CD14-positive monocyte (primary cell): ENCODE measurements at regions not wholly inside any gene's neighbourhood (a gene's known extent, or its start where the extent isn't known, plus 50 kb on each side); places are given as distances from the start of the nearest gene placed in this dataset.
A peak's percentile ranks its signal among the peaks of the same experiment; 100 is the strongest.

Experiments used
- DNase-seq, 3 donors: peaks; one replicate each; pipeline ENCODE4 v3.0.0-alpha.2; 2011 to 2022
- H2AFZ ChIP-seq: 2 replicates; pipeline ENCODE4 v1.6.0; 2012; ENCODE audit warnings: mild to moderate bottlenecking, low read depth, low read length, inconsistent platforms; ENCODE audit not compliant: insufficient read depth, poor library complexity, severe bottlenecking
- H3K27ac ChIP-seq, 2 donors: 1 replicate in 1 of 2; 2 replicates in 1 of 2; pipeline ENCODE4 v1.5.1; 2012 to 2013; ENCODE audit warnings: low read length in 2 of 2, control low read depth in 1 of 2, inconsistent platforms in 1 of 2, low read depth in 1 of 2, mild to moderate bottlenecking in 1 of 2
- H3K27me3 ChIP-seq, 2 donors: one replicate each; pipeline versions ENCODE4 v1.6.0 to v1.6.1; 2011 to 2013; ENCODE audit warnings: low read length in 2 of 2; ENCODE audit not compliant: control insufficient read depth in 2 of 2, insufficient read depth in 2 of 2
- H3K36me3 ChIP-seq, 2 donors: replicated peaks in 1 of 2; 1 replicate in 1 of 2; 2 replicates in 1 of 2; pipeline versions ENCODE4 v1.5.1 to v1.6.1; 2012 to 2013; ENCODE audit warnings: low read length in 2 of 2, control low read depth in 1 of 2, inconsistent platforms in 1 of 2, mild to moderate bottlenecking in 1 of 2; ENCODE audit not compliant: insufficient read depth in 2 of 2, control insufficient read depth in 1 of 2
- H3K4me1 ChIP-seq, 2 donors: 1 replicate in 1 of 2; 2 replicates in 1 of 2; pipeline versions ENCODE4 v1.5.1 to v1.6.1; 2012 to 2013; ENCODE audit warnings: low read length in 2 of 2, control low read depth in 1 of 2, inconsistent platforms in 1 of 2, mild to moderate bottlenecking in 1 of 2, moderate library complexity in 1 of 2; ENCODE audit not compliant: insufficient read depth in 2 of 2, control insufficient read depth in 1 of 2
- H3K4me2 ChIP-seq: replicated peaks from 2 replicates; pipeline ENCODE3; 2012; ENCODE audit warnings: low read length, moderate library complexity, mild to moderate bottlenecking; ENCODE audit not compliant: poor library complexity, severe bottlenecking; ENCODE audit errors: extremely low read depth
- H3K4me3 ChIP-seq, 3 experiments: fragments of 200-600 bp in 1 of 3; sonication (generic) in 1 of 3; replicated peaks in 1 of 3; 1 replicate in 2 of 3; 2 replicates in 1 of 3; pipeline ENCODE4 v1.5.1; 2011 to 2013; ENCODE audit warnings: low read length in 3 of 3, mild to moderate bottlenecking in 3 of 3, control low read depth in 2 of 3, low read depth in 2 of 3, inconsistent platforms in 1 of 3, moderate library complexity in 1 of 3
- H3K79me2 ChIP-seq: 2 replicates; pipeline ENCODE4 v1.6.0; 2012; ENCODE audit warnings: mild to moderate bottlenecking, control low read depth, inconsistent platforms, low read length, moderate library complexity; ENCODE audit not compliant: insufficient read depth
- H3K9ac ChIP-seq: 2 replicates; pipeline ENCODE4 v1.6.0; 2017; ENCODE audit warnings: low read length, mild to moderate bottlenecking; ENCODE audit not compliant: insufficient read depth, poor library complexity, severe bottlenecking
- H3K9me3 ChIP-seq, 2 donors: replicated peaks in 1 of 2; 1 replicate in 1 of 2; 2 replicates in 1 of 2; pipeline versions ENCODE4 v1.5.1 to v1.6.1; 2012 to 2013; ENCODE audit warnings: low read length in 2 of 2, control low read depth in 1 of 2; ENCODE audit not compliant: control insufficient read depth in 1 of 2, insufficient read depth in 1 of 2
- H4K20me1 ChIP-seq: 2 replicates; pipeline ENCODE4 v1.6.0; 2012; ENCODE audit warnings: mild to moderate bottlenecking, low read length, control low read depth, moderate library complexity; ENCODE audit not compliant: insufficient read depth
- H3K27ac Mint-ChIP-seq, 7 donors: one replicate each; pipeline ENCODE4 v1.8.0; 2020; ENCODE audit warnings: mild to moderate bottlenecking in 7 of 7, mixed read lengths in 7 of 7, moderate library complexity in 6 of 7, inconsistent platforms in 2 of 7
- H3K27me3 Mint-ChIP-seq, 3 donors: one replicate each; pipeline ENCODE4 v1.8.0; 2021 to 2022; ENCODE audit warnings: low read depth in 3 of 3, mild to moderate bottlenecking in 3 of 3, mixed read lengths in 3 of 3, moderate library complexity in 3 of 3, inconsistent platforms in 1 of 3
- H3K36me3 Mint-ChIP-seq, 2 donors: one replicate each; pipeline ENCODE4 v1.8.0; 2020; ENCODE audit warnings: mixed read lengths in 2 of 2, inconsistent platforms in 1 of 2, mild to moderate bottlenecking in 1 of 2
- H3K4me1 Mint-ChIP-seq: one replicate; pipeline ENCODE4 v1.8.0; 2020; ENCODE audit warnings: mild to moderate bottlenecking, mixed read lengths
- H3K4me3 Mint-ChIP-seq, 2 donors: one replicate each; pipeline ENCODE4 v1.8.0; 2020; ENCODE audit warnings: mild to moderate bottlenecking in 2 of 2, mixed read lengths in 2 of 2, moderate library complexity in 1 of 2
- H3K9me3 Mint-ChIP-seq, 7 donors: one replicate each; pipeline ENCODE4 v1.8.0; 2020 to 2022; ENCODE audit warnings: mixed read lengths in 7 of 7, mild to moderate bottlenecking in 6 of 7, moderate library complexity in 6 of 7, inconsistent platforms in 2 of 7
- CTCF ChIP-seq: fragments of 200-600 bp; IDR thresholded peaks from one replicate; pipeline ENCODE4 v1.8.0; 2022; ENCODE audit warnings: antibody characterized with exemption, mild to moderate bottlenecking
- WGBS: methylation state at CpG from one replicate; pipeline ENCODE4 v1.1.5; 2013; ENCODE audit warnings: missing lambda C conversion rate; ENCODE audit not compliant: insufficient coverage; 5-methylcytosine and 5-hydroxymethylcytosine counted together
- intact Hi-C, 2 donors: fragments of 100-400 bp; cut with micrococcal nuclease; formaldehyde crosslinking; loops; one replicate each; pipeline versions ENCODE4 v1.15.0 to v1.15.1; 2023

- no peak overlapping the region for H3K4me3 Mint-ChIP-seq
- no peak overlapping the region for H3K27ac ChIP-seq
- WGBS, result 94% methylated on average over 7 of the region's 7 CpGs
- no peak overlapping the region for H3K9ac ChIP-seq
- no peak overlapping the region for H3K4me3 ChIP-seq
- no peaks in the 10 kb centered on the region for H3K9me3 ChIP-seq
- no peaks in the 10 kb centered on the region for H3K9me3 Mint-ChIP-seq
- H3K27me3 ChIP-seq, result no peaks in the 10 kb centered on the region
- H4K20me1 ChIP-seq, result no peaks in the 10 kb centered on the region
- H2AFZ ChIP-seq, result no peak overlapping the region
- H3K79me2 ChIP-seq, result no peaks in the 10 kb centered on the region
- intact Hi-C loops, result no loop called here
- TF ChIP-seq CTCF, result no peak
- peaks cover 38% of the 10 kb centered on the region for H3K4me1 Mint-ChIP-seq
- peaks cover 15 to 21% of the 10 kb centered on the region in 2 donors for H3K4me1 ChIP-seq
- DNase-seq, result no peak
- H3K27ac Mint-ChIP-seq, result no peak overlapping the region
- H3K36me3 Mint-ChIP-seq, result peaks cover 0 to 7% of the 10 kb centered on the region in 2 donors
- H3K27me3 Mint-ChIP-seq, result peaks cover 2 to 5% (median 2%) of the 10 kb centered on the region in 3 donors
- no peak overlapping the region for H3K4me2 ChIP-seq
- no peaks in the 10 kb centered on the region for H3K36me3 ChIP-seq
These were observed 119.1 kb upstream of the CD93 start for GRCh38 chr20:23205211-23205610.

GRCh38 chr20:23203951-23204730 lies 118.0 kb upstream of the CD93 start:
- Mint-ChIP-seq H3K4me3 (no peak overlapping the region), H3K27me3 (peaks cover 1 to 7% (median 3%) of the 10 kb centered on the region in 3 donors), H3K27ac (peak overlapping the region in 1 of 7 donors; percentile 7), H3K4me1 (peaks cover 43% of the 10 kb centered on the region), H3K9me3 (no peaks in the 10 kb centered on the region), H3K36me3 (peaks cover 0 to 7% of the 10 kb centered on the region in 2 donors)
- H3K79me2 ChIP-seq, result no peaks in the 10 kb centered on the region
- peaks cover 26 to 27% of the 10 kb centered on the region in 2 donors for H3K4me1 ChIP-seq
- intact Hi-C loops, result no loop called here
- H3K4me2 ChIP-seq, result no peak overlapping the region
- TF ChIP-seq CTCF, result no peak
- no peak overlapping the region for H2AFZ ChIP-seq
- no peak overlapping the region for H3K9ac ChIP-seq
- WGBS, result 97% methylated on average over 9 of the region's 9 CpGs
- no peaks in the 10 kb centered on the region for H4K20me1 ChIP-seq
- no peak overlapping the region for H3K4me3 ChIP-seq
- H3K36me3 ChIP-seq, result no peaks in the 10 kb centered on the region
- no peaks in the 10 kb centered on the region for H3K9me3 ChIP-seq
- no peak overlapping the region for H3K27ac ChIP-seq
- H3K27me3 ChIP-seq, result no peaks in the 10 kb centered on the region
- DNase-seq, result no peak
